Cardiac fibroblast (primary cell): ENCODE measurements at regions not wholly inside any gene's neighbourhood (a gene's known extent, or its start where the extent isn't known, plus 50 kb on each side); places are given as distances from the start of the nearest gene placed in this dataset.
"Not testable (repeated sequence)": the region's sequence is repeated elsewhere in the genome, so short reads cannot be mapped to it uniquely, and the experiment has no call there.

Source experiments
- DNase-seq, 2 donors: peaks; one replicate each; pipeline versions ENCODE4 v3.0.0 to v3.0.0-alpha.2; 2010; ENCODE audit warnings: low read depth in 2 of 2
- H3K4me3 ChIP-seq, 2 donors: replicated peaks in 1 of 2; 1 replicate in 1 of 2; 2 replicates in 1 of 2; pipeline ENCODE4 v1.5.1; 2011; ENCODE audit warnings: low read depth in 2 of 2, low read length in 2 of 2, mild to moderate bottlenecking in 2 of 2, moderate library complexity in 1 of 2
- TF ChIP-seq, protein P1 (sequence below): IDR thresholded peaks from one replicate; pipeline ENCODE4 v1.5.1; 2011; ENCODE audit warnings: low read depth, mild to moderate bottlenecking, low read length, inconsistent platforms

DNA sequence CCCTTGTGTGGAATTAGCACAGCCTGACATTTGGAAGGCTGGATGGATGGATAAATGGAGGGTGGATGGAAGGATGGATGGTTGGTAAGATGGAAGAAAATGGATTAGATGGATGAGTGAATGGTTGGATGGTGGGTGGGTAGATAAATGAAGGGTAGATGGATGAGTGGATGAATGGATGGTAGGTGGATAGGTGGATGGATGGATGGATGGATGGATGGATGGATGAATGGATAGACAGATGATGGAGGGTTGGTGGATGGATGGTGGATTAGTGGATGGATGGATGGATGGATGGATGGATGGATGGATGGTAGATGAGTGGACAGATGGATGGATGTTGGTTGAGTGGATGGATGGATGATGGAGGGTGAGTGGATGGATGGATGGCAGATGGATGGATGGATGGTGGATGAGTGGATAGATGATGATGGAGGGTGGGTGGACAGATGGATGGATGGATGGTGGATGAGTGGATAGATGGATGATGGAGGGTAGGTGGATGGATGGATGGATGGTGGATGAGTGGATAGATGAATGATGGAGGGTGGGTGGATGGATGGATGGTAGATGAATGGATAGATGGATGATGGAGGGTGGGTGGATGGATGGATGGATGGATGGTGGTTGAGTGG is 175.6 kb upstream of the PPP1R26 start:
- TF ChIP-seq, protein P1, sequence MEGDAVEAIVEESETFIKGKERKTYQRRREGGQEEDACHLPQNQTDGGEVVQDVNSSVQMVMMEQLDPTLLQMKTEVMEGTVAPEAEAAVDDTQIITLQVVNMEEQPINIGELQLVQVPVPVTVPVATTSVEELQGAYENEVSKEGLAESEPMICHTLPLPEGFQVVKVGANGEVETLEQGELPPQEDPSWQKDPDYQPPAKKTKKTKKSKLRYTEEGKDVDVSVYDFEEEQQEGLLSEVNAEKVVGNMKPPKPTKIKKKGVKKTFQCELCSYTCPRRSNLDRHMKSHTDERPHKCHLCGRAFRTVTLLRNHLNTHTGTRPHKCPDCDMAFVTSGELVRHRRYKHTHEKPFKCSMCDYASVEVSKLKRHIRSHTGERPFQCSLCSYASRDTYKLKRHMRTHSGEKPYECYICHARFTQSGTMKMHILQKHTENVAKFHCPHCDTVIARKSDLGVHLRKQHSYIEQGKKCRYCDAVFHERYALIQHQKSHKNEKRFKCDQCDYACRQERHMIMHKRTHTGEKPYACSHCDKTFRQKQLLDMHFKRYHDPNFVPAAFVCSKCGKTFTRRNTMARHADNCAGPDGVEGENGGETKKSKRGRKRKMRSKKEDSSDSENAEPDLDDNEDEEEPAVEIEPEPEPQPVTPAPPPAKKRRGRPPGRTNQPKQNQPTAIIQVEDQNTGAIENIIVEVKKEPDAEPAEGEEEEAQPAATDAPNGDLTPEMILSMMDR, result no peak
- DNase-seq, result no peak
- H3K4me3 ChIP-seq, result no peak overlapping the region

DNA sequence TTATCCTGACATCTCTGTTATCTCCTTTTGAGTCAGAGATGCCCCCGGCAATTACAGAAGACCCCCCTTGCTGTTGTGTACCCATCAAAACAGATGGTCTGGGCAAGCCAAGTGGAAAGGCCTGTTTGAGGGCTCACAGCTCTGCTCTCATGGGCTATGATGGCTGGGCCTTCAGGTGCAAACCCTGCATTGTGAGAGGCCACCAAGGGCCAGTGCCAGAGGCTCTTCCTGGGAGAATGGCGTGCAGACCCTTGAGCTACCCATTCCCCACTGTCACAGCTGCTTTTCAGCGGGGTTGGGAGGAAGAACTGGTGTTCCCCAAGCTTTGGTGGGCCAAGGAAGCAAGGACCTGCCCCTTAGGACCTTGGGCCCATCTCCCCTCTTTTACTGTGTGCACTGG is 174.7 kb upstream of the PPP1R26 start:
- H3K4me3 ChIP-seq, result no peak overlapping the region
- DNase-seq, result no peak

DNA sequence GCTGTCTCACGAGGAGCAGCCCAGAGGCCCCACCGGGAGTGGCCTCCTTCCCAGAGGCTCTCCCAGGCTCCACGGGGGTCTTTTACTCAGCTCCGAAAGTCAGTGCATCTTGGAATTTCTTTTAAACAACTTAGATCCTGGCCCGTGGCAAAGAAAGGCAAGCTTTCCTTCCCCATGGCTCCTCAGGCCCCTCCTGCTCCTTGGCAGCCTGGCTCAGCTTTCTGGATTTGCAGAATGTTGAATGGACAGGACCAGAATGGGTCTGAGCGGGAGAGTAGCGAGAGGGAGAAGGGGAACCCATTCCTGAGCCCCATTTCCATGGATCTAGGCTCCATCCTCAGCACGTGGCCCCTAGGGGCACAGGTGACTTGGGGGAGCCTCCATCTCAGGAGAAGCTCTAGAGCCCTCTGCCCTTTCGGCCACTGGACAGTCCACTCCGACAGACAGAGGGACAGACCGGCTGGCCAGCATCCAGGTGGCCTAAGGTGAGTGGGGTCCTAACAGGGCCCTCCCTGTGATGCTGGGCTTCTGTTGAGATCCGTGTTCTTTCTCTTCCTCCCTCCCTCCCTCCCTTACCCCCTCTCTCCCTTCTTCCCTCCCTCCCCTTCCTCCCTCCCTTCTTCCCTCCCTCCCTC is 173.9 kb upstream of the PPP1R26 start:
- TF ChIP-seq, protein P1, result no peak

More for the DNA sequence above, 174.7 kb upstream of the PPP1R26 start:
- TF ChIP-seq, protein P1, result no peak

DNA sequence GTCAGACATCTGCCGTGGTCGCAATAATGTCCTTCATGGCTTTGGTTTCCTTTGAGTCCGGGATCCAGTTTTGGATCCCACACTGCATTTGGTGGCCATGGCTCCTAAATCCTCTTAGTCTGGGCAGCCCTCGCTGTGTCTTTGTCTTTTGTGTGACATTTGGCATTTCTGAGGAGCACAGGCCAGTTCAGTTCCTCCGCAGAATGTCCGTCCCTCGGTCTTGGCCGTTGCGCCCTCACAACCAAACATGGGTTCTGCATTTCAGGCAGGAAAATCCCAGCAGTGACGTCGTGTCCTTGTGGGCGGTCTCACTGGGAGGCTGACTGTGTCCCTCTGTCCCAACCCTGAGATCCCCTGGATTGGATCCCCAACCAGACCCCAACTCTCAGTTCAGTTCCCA is 172.9 kb upstream of the PPP1R26 start:
- DNase-seq, result no peak
- TF ChIP-seq, protein P1, result no peak
- no peak overlapping the region for H3K4me3 ChIP-seq

More for the DNA sequence above, 173.9 kb upstream of the PPP1R26 start:
- no peak overlapping the region for H3K4me3 ChIP-seq
- no peak for DNase-seq

DNA sequence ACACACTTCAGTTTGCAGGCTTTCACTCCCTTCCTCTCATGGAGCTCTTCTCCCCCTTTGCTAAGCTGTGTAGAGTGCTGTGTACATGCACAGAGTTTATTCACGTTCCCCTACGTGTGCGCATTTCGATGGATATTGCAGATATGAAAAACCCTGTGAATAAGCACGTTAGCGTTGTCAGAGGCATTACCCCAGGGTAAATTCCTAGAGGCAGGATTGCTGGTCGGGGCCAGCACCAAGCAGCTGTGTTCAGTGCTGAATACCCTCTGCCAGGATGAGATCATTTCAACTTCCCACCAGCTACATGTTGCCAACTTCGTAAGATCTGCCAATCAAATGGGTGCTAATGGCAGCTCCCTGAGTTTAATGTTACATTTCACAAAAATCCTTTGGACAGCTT is 172.3 kb upstream of the PPP1R26 start:
- DNase-seq, result no peak
- TF ChIP-seq, protein P1, result no peak
- H3K4me3 ChIP-seq, result no peak overlapping the region

DNA sequence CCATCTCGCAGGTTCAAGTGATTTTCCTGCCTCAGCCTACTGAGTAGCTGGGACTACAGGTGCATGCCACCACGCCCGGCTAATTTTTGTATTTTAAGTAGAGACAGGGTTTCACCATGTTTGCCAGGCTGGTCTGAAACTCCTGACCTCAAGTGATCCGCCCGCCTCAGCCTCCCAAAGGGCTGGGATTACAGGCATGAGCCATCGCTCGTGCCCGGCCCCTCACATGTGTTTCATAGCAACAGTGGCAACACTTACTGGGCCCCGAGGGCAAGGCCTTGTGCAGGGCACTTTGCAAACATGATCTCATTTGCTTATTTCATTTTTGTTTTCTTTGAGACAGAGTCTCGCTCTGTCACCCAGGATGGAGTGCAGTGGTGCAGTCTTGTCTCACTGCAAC is 171.7 kb upstream of the PPP1R26 start:
- not testable (repeated sequence) for DNase-seq, H3K4me3 ChIP-seq

DNA sequence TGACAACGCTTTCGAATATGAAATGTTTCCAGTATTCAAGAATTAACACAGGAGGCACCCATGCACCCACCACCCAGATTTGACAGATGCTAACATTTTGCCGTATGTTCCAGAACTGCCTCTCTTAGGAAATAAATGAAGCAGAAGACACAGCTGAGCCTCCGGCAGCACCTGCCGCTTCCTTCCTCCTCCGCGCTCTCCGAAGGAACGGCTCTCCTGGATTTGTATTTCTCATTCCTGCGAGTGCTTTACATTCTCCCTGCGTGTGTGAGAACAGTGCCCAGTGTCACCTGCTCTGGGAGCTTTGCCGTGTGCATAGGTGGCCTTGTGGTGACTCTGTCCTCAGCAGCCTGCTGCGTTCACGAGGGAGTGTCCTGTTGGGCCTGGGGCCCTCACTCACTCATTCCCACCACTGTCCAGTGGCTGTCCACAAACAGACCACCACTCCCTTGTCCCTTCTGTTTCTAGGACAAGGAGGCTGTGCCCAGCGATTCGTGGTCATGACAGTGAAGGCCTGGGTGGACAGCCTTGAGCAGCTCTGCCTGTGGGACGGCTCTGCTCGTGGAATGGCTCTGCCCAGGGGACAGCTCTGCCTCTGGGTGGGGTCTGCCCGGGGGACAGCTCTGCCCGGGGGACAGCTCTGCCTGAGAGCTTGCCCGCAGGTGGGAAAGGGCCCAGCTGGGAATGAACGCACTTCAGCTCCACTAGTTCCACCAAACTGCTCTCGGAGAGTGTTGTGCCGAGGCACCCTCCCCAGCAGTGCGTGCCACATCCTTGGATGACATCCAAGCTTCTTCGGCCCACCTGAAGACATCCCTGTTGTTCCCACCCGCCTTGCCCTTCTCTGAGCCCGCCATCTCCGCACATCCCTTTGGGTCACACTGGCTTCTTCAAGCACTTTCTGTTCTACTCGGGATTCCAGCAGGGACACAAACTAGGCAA is 170.5 kb upstream of the PPP1R26 start:
- DNase-seq, result no peak
- TF ChIP-seq, protein P1, result no peak
- H3K4me3 ChIP-seq, result no peak overlapping the region
